Heart right ventricle (tissue), 16 donors: ENCODE measurements at regions not wholly inside any gene's neighbourhood (a gene's known extent, or its start where the extent isn't known, plus 50 kb on each side); places are given as distances from the start of the nearest gene placed in this dataset.

Source experiments
- ATAC-seq, 8 donors: fragments of 200-7000 bp; cut with Tn5 transposase; one replicate each; pipeline ENCODE4 v1.9.1; 2020; ENCODE audit warnings: mild to moderate bottlenecking in 8 of 8, moderate library complexity in 8 of 8, moderate number of reproducible peaks in 1 of 8
- DNase-seq, 2 donors: peaks; one replicate each; pipeline ENCODE4 v3.0.0-alpha.2; 2020
- H3K27ac ChIP-seq, 10 donors: fragments of 200-600 bp; sonication (generic) in 2 of 10; one replicate each; pipeline versions ENCODE4 v1.5.0 to v1.8.0; 2020 to 2022; ENCODE audit warnings: mild to moderate bottlenecking in 3 of 10
- H3K27me3 ChIP-seq, 7 donors: fragments of 200-600 bp; one replicate each; pipeline ENCODE4 v1.8.0; 2021 to 2022; ENCODE audit warnings: mild to moderate bottlenecking in 2 of 7
- H3K36me3 ChIP-seq, 9 donors: fragments of 200-600 bp; sonication (generic) in 1 of 9; one replicate each; pipeline versions ENCODE4 v1.5.0 to v1.8.0; 2020 to 2022; ENCODE audit warnings: mild to moderate bottlenecking in 2 of 9
- H3K4me1 ChIP-seq, 9 donors: fragments of 200-600 bp; sonication (generic) in 1 of 9; one replicate each; pipeline versions ENCODE4 v1.5.0 to v1.8.0; 2020 to 2022; ENCODE audit warnings: mild to moderate bottlenecking in 4 of 9
- H3K4me3 ChIP-seq, 10 donors: fragments of 200-600 bp; sonication (generic) in 2 of 10; one replicate each; pipeline versions ENCODE4 v1.5.0 to v1.8.0; 2020 to 2022; ENCODE audit warnings: mild to moderate bottlenecking in 7 of 10, moderate library complexity in 2 of 10
- H3K9me3 ChIP-seq, 11 donors: fragments of 200-600 bp in 10 of 11; sonication (generic) in 2 of 11; one replicate each; pipeline versions ENCODE4 v1.5.0 to v1.8.0; 2013 to 2022; ENCODE audit warnings: mild to moderate bottlenecking in 2 of 11, control low read depth in 1 of 11, moderate library complexity in 1 of 11
- CTCF ChIP-seq, 9 donors: fragments of 200-600 bp; sonication (generic) in 2 of 9; IDR thresholded peaks; one replicate each; pipeline versions ENCODE4 v1.5.0 to v1.8.0; 2021 to 2022; ENCODE audit warnings: antibody characterized with exemption in 9 of 9, mild to moderate bottlenecking in 5 of 9, moderate library complexity in 1 of 9
- WGBS, 2 donors: extraction: QIAGEN DNeasy Blood & Tissue Kit; methylation state at CpG; one replicate each; pipeline ENCODE4 v1.1.7; 2013; ENCODE audit warnings: inconsistent platforms in 1 of 2; 5-methylcytosine and 5-hydroxymethylcytosine counted together
- intact Hi-C, 10 donors: fragments of 100-400 bp; cut with DNase I; formaldehyde crosslinking; loops; one replicate each; pipeline versions ENCODE4 v1.11.1 to v1.14.2; 2022
- donor health status: Arrhythmogenic right ventricular cardiomyopathy.
- donor health status: ischemic (EF 13 %, LVEDD 7.1; RV severe dilation, severe dysfunction).
- donor health status: healthy with polysubstance abuse.
- donor health status: DM: no; HTN: yes; CAD: no.
- donor health status: DM: no; HTN: no; CAD: no.
- donor health status: ischemic (EF 25% LVEDD 6.9; RV normal size, moderate dysfunction).
- donor health status: ischemic (EF 25% LVEDD 5.7; RV mildly dilated, moderate dysfunction).
- donor health status: healthy.
- donor health status: DM: yes; HTN: yes; CAD: no.
- donor health status: Ischemic cardiomyopathy.
- donor health status: ischemic (EF 35%, LVEDD 5.7; RV mildly dilated, moderate dysfunction).
- donor health status: nonischemic (EF 11% LVEDD 7.7; RV severe dilation, severe dysfunction).
- donor health status: DM: yes; HTN: yes; CAD: no.
- donor health status: PGD.
- donor health status: ischemic (EF 29% LVEDD 5.4; RV normal size, mild dysfunction).
- donor health status: nonischemic (EF 23%, LVEDD 6.1; RV moderate dilation, normal function).

DNA sequence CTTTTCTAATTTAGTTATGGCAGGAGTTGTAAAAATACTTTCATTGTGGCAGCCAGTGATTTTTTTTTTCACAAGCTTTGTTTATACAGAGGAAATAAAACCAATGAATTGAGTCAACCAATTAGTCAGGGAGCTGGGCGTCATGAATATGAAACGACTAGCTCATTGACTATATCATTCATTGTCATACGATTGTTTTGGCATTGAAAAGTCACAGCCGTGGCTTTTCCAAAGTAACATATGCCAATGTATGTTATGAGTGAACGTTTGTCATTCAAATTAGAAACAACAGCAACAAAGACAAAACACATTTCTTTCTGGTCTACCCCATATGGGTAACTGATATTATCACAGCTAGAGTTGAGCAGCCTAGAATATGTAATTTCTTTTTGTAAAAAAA, 810.6 kb downstream of the EPHA7 start:
- no peaks in the 10 kb centered on the region for H3K36me3 ChIP-seq
- DNase-seq (no peak), ATAC-seq (no peak)
- intact Hi-C loops = no loop called here
- no peak overlapping the region for H3K27ac ChIP-seq
- H3K4me3 ChIP-seq = no peak overlapping the region
- no peaks in the 10 kb centered on the region for H3K4me1 ChIP-seq
- H3K9me3 ChIP-seq = peaks cover 0 to 39% (median 11%) of the 10 kb centered on the region in 11 donors
- TF ChIP-seq CTCF (IDR thresholded peaks at IDR 0.05) = no peak
- no peaks in the 10 kb centered on the region for H3K27me3 ChIP-seq
- WGBS, 2 donors = 74 to 79% methylated on average over 5 of the region's 5 CpGs

DNA sequence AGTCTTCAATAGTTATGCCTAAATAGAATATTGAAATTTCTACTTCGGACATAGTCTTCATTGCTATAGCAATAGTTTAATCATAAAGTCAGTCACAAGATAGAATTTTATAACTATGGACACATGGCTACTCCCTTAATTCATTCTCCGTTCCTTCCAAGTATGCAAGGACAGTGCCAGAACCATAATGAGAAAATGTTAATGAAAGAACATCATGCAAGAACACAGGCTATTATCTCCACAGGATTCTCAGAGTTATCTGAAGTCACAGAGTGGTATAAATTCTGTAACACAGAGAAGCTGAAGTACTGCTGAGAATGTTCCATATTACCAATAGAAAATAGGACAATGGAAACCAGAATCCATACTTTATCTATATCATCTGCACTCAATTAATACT, 826.2 kb downstream of the EPHA7 start:
- no peaks in the 10 kb centered on the region for H3K4me1 ChIP-seq
- no peak overlapping the region for H3K27ac ChIP-seq
- H3K27me3 ChIP-seq = no peaks in the 10 kb centered on the region
- WGBS, 2 donors = 76 to 87% methylated on average over 2 of the region's 2 CpGs
- intact Hi-C loops = no loop called here
- H3K9me3 ChIP-seq = no peaks in the 10 kb centered on the region
- DNase-seq (no peak), ATAC-seq (no peak)
- no peaks in the 10 kb centered on the region for H3K36me3 ChIP-seq
- TF ChIP-seq CTCF (IDR thresholded peaks at IDR 0.05) = no peak
- H3K4me3 ChIP-seq = no peak overlapping the region

DNA sequence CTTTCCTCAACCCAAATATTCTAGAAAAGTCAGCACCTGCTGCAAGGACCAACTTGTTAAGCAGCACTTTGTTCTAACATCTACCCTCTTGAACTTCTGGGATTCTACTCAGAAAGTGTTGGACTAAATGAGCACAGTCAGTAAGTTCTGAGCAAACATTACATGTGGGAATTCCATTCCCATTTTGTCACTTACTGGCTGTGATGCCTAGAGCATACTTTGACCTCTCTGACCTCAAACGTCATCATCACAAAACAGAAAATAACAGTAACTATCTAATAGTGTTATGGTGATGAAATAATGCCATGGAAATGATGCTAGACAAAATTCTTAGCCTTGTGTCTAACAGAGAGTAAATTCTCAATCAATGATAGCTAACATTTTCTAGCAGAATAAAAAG, 829.4 kb downstream of the EPHA7 start:
- 30 to 47% methylated on average over 1 of the region's 1 CpG for WGBS, 2 donors
- intact Hi-C loops = no loop called here
- no peak overlapping the region for H3K4me3 ChIP-seq
- no peaks in the 10 kb centered on the region for H3K27me3 ChIP-seq
- H3K36me3 ChIP-seq = no peaks in the 10 kb centered on the region
- H3K4me1 ChIP-seq = no peaks in the 10 kb centered on the region
- H3K27ac ChIP-seq = no peak overlapping the region
- ATAC-seq (no peak), DNase-seq (no peak)
- TF ChIP-seq CTCF (IDR thresholded peaks at IDR 0.05) = no peak
- H3K9me3 ChIP-seq = no peaks in the 10 kb centered on the region

DNA sequence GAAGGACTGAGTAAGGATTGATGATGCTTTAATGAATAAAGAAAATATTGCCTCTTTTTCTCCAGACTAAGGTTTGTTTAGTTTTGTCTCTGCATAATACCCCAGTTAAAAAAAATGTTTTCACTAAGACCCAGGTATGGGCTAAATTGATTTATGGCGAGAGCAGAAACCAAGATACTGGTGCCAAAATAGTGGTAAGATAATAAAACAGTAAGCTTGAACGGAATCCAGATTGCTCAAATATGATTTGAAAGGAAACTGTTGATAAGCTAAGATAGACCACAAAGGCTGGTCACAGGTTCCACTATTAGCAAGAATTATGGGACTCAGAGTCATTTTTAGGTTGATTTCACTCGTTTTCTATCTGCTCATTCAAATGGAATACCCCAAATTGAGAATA, 831.2 kb downstream of the EPHA7 start:
- no peak for TF ChIP-seq CTCF (IDR thresholded peaks at IDR 0.05)
- H3K36me3 ChIP-seq = no peaks in the 10 kb centered on the region
- DNase-seq = no peak
- intact Hi-C loops = no loop called here
- no peaks in the 10 kb centered on the region for H3K27me3 ChIP-seq
- ATAC-seq = no peak
- H3K27ac ChIP-seq = no peak overlapping the region
- no peaks in the 10 kb centered on the region for H3K9me3 ChIP-seq
- no peaks in the 10 kb centered on the region for H3K4me1 ChIP-seq
- WGBS, 2 donors = 59 to 63% methylated on average over 3 of the region's 3 CpGs
- no peak overlapping the region for H3K4me3 ChIP-seq

DNA sequence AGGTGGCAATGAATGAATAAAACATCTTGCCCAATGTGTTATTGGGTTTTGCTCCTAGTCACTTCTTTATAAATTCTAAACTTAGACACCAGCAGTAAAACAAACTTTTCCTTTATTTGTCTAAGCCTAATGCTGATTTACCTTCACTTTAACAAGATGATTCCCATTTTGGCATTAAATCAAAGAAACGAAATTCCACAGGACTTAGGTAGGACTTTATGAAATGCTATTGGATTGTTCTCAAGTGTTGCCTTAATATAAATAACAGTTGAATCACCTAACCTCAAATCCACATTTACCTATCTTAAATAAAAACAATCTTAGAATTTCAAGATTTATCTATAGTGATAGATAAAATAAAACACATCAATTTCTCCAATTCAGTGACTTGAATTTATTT, 831.8 kb downstream of the EPHA7 start:
- no peak for TF ChIP-seq CTCF (IDR thresholded peaks at IDR 0.05)
- no peak overlapping the region for H3K4me3 ChIP-seq
- no peaks in the 10 kb centered on the region for H3K27me3 ChIP-seq
- no peaks in the 10 kb centered on the region for H3K36me3 ChIP-seq
- no peaks in the 10 kb centered on the region for H3K4me1 ChIP-seq
- WGBS, 2 donors = 52 to 63% methylated on average over 1 of the region's 1 CpG
- intact Hi-C loops = no loop called here
- H3K9me3 ChIP-seq = no peaks in the 10 kb centered on the region
- DNase-seq (no peak), ATAC-seq (no peak)
- no peak overlapping the region for H3K27ac ChIP-seq
